ENCODE measurements at regions not wholly inside any gene's neighbourhood (a gene's known extent, or its start where the extent isn't known, plus 50 kb on each side); places are given as distances from the start of the nearest gene placed in this dataset.

- TF ChIP-seq EZH2 (IDR thresholded peaks at IDR 0.05) (no peak), CTCF (IDR thresholded peaks at IDR 0.05) (no peak)
Measured at GRCh38 chr9:106648799-106649198, 214.2 kb upstream of the ZNF462 start.

Data from neural progenitor cell (in vitro differentiated cells).